GM12875 (cell line): ENCODE measurements at regions not wholly inside any gene's neighbourhood (a gene's known extent, or its start where the extent isn't known, plus 50 kb on each side); places are given as distances from the start of the nearest gene placed in this dataset.
"Not testable (repeated sequence)": the region's sequence is repeated elsewhere in the genome, so short reads cannot be mapped to it uniquely, and the experiment has no call there.

Source experiments
- H3K4me3 ChIP-seq: one replicate; pipeline ENCODE4 v1.5.1; 2011; ENCODE audit warnings: low read depth, low read length, control low read depth
- CTCF ChIP-seq: IDR thresholded peaks from 2 replicates; pipeline ENCODE4 v1.5.1; 2011; ENCODE audit warnings: low read depth, mild to moderate bottlenecking, control low read depth, inconsistent platforms, low read length, moderate library complexity, borderline replicate concordance; ENCODE audit not compliant: insufficient read depth

DNA sequence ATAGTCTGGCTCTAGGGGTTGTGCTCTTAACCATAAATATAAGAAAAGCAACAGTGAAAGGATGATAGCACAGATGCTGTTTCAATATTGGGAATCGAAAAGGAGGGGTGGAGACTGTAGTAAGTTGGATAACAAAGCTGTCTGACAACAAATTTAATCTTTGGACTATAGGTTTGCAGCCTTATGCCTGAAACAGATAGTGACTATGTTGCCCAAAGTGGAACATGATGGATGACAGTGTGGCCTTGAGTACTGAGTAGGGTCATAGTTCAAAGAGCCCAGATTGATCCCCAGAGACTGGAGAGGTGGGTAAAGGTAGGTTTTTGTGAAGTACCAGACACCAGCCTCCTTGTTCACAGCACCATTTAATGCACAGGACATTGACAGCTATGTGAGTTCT, 144.0 kb upstream of the PALMD start:
- H3K4me3 ChIP-seq, result no peak overlapping the region
- TF ChIP-seq CTCF, result no peak

DNA sequence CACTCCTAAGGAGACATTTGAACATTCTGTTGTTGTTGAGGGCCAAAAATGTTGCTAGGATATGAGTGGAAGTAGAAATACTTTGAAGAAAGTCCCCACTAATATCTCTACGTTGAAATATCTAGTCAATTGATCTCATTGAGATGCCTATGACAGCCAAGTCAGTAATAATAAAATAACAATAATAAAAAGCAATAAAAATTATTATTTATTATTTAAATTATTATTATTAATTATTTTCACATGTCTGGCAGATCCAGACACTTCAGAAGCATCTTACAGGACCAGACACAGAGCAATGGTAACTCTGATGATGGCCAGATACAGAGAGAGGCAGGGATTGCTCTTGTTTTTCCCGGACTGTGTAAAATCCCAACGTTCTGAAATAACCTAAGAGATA, 143.5 kb upstream of the PALMD start:
- no peak for TF ChIP-seq CTCF
- no peak overlapping the region for H3K4me3 ChIP-seq

DNA sequence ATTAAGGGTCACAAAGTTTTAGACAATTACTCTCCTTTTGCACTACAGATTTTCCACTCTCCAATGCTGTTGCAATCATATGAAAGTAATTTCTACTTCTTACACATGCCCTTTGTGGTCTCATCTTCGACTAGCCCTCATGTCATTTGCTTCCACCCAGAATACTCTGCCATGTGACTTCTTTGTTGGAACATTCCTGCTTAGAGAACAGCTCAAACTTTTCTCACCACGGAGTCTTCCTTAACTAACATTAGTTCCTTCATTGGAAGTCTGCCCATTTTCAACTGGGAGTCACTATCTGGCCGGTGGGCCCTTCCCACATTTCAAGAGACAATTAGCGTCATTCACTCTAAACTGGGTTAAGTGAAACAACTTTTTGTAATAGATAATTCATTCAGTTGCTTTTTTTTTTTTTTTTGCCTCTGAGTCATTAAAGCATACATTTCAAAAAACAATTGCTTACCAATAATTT, 142.6 kb upstream of the PALMD start:
- no peak overlapping the region for H3K4me3 ChIP-seq
- no peak for TF ChIP-seq CTCF

- TF ChIP-seq CTCF, result no peak
Measured at GRCh38 chr1:99504287-99504686, 141.6 kb upstream of the PALMD start.

DNA sequence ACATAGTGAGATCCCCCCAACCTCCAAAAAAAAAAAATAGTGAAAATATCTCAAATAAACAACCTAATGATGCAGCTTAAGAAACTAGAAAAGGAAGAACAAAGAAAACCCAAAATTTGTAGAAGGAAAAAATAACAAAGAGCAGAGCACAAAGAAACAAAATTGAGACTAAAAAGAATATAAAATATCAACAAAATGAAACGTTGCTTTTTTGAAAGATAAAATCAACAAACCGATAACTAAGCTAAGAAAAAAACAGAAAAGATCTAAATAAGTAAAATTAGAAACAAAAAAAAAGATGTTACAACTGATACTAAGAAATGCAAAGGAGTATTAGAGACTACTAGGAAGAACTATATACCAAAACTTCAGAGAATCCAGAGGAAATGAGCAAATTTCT, 139.3 kb upstream of the PALMD start:
- H3K4me3 ChIP-seq, result no peak overlapping the region
- TF ChIP-seq CTCF, result no peak

More at GRCh38 chr1:99504287-99504686, 141.6 kb upstream of the PALMD start:
- no peak overlapping the region for H3K4me3 ChIP-seq

- not testable (repeated sequence) for H3K4me3 ChIP-seq
Measured at GRCh38 chr1:99507446-99507845, 138.5 kb upstream of the PALMD start.

DNA sequence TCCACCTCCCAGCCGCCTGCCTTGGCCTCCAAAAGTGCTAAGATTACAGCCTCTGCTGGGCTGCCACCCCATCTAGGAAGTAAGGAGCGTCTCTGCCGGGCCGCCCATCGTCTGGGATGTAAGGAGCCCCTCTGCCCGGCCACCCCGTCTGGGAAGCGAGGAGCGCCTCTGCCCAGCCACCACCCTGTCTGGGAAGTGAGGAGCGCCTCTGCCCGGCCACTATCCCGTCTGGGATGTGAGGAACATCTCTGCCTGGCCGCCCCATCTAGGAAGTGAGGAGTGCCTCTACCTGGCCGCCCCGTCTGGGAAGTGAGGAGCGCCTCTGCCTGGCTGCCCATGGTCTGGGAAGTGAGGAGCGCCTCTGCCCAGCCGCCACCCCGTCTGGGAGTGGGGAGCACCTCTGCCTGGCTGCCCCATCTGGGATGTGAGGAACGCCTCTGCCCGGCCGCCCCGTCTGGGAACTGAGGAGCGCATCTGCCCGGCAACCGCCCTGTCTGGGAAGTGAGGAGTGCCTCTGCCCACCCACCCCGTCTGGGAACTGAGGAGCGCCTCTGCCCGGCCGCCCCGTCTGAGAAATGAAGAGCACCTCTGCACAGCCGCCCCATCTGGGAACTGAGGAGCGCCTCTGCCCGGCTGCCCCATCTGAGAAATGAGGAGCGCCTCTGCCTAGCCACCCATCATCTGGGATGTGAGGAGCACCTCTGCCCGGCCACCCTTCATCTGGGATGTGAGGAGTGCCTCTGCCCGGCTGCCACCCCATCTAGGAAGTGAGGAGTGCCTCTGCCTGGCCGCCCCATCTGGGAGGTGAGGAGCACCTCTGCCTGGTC, 137.8 kb upstream of the PALMD start:
- H3K4me3 ChIP-seq, result no peak overlapping the region
- no peak for TF ChIP-seq CTCF

- not testable (repeated sequence) for H3K4me3 ChIP-seq
Measured at GRCh38 chr1:99508733-99509445, 137.0 kb upstream of the PALMD start.

GRCh38 chr1:99514823-99515552, 130.9 kb upstream of the PALMD start:
- not testable (repeated sequence) for H3K4me3 ChIP-seq
